ENCODE measurements at regions not wholly inside any gene's neighbourhood (a gene's known extent, or its start where the extent isn't known, plus 50 kb on each side); places are given as distances from the start of the nearest gene placed in this dataset.

- DNase-seq (ENCODE audit: low spot score), result no peak
Observed at GRCh38 chr4:151887816-151888180, 127.0 kb upstream of the GATB start.

- no peak for DNase-seq (ENCODE audit: low spot score)
Observed at GRCh38 chr4:151887031-151887815, 126.4 kb upstream of the GATB start.

GRCh38 chr4:151885123-151885522 lies 124.3 kb upstream of the GATB start:
- DNase-seq (ENCODE audit: low spot score), result no peak

GRCh38 chr4:151883747-151884146 lies 122.9 kb upstream of the GATB start:
- no peak for DNase-seq (ENCODE audit: low spot score)

GRCh38 chr4:151882072-151882803 lies 121.4 kb upstream of the GATB start:
- DNase-seq (ENCODE audit: low spot score), result no peak

GRCh38 chr4:151879705-151880445 lies 119.1 kb upstream of the GATB start:
- no peak for DNase-seq (ENCODE audit: low spot score)

- DNase-seq (ENCODE audit: low spot score), result no peak
Observed at GRCh38 chr4:151876381-151876988, 115.7 kb upstream of the GATB start.

GRCh38 chr4:151874328-151874727 lies 113.5 kb upstream of the GATB start:
- no peak for DNase-seq (ENCODE audit: low spot score)

GRCh38 chr4:151866592-151866918 lies 105.7 kb upstream of the GATB start:
- no peak for DNase-seq (ENCODE audit: low spot score)

- DNase-seq (ENCODE audit: low spot score), result no peak
Observed at GRCh38 chr4:151865744-151866591, 105.2 kb upstream of the GATB start.

- DNase-seq (ENCODE audit: low spot score), result no peak
Observed at GRCh38 chr4:151865312-151865711, 104.5 kb upstream of the GATB start.

GRCh38 chr4:151864068-151864467 lies 103.3 kb upstream of the GATB start:
- no peak for DNase-seq (ENCODE audit: low spot score)

- no peak for DNase-seq (ENCODE audit: low spot score)
Observed at GRCh38 chr4:151862766-151863165, 102.0 kb upstream of the GATB start.

- peak; percentile 16 for DNase-seq (ENCODE audit: low spot score)
Observed at GRCh38 chr4:151860561-151861093, 99.8 kb upstream of the GATB start.

- peak; percentile 14 for DNase-seq (ENCODE audit: low spot score)
Observed at GRCh38 chr4:151859641-151860040, 98.8 kb upstream of the GATB start.

GRCh38 chr4:151858356-151858755 lies 97.5 kb upstream of the GATB start:
- DNase-seq (ENCODE audit: low spot score), result no peak

- peak; percentile 11 for DNase-seq (ENCODE audit: low spot score)
Observed at GRCh38 chr4:151857368-151857767, 96.6 kb upstream of the GATB start.

GRCh38 chr4:151855747-151856146 lies 94.9 kb upstream of the GATB start:
- DNase-seq (ENCODE audit: low spot score), result no peak

GRCh38 chr4:151854731-151855130 lies 93.9 kb upstream of the GATB start:
- no peak for DNase-seq (ENCODE audit: low spot score)

- no peak for DNase-seq (ENCODE audit: low spot score)
Observed at GRCh38 chr4:151853034-151853433, 92.2 kb upstream of the GATB start.

- no peak for DNase-seq (ENCODE audit: low spot score)
Observed at GRCh38 chr4:151852202-151852601, 91.4 kb upstream of the GATB start.

All from ecto neural progenitor cell (in vitro differentiated cells).